GM19463 (cell line): ENCODE measurements at regions not wholly inside any gene's neighbourhood (a gene's known extent, or its start where the extent isn't known, plus 50 kb on each side); places are given as distances from the start of the nearest gene placed in this dataset.

ENCODE experiments used
- ATAC-seq: cut with Tn5 transposase; IDR thresholded peaks from one replicate; pipeline ENCODE4 v1.9.1; 2021; ENCODE audit warnings: mild to moderate bottlenecking, moderate library complexity; ENCODE audit not compliant: unreplicated experiment

GRCh38 chr11:106327134-106327533 lies 249.7 kb downstream of the AASDHPPT start:
- no peak for ATAC-seq

- ATAC-seq, result no peak
These were observed 250.2 kb downstream of the AASDHPPT start for GRCh38 chr11:106327637-106328036.

- ATAC-seq, result no peak
These were observed 252.0 kb downstream of the AASDHPPT start for GRCh38 chr11:106329273-106330018.

- no peak for ATAC-seq
These were observed 253.7 kb downstream of the AASDHPPT start for GRCh38 chr11:106331176-106331575.

GRCh38 chr11:106333678-106334077 lies 256.2 kb downstream of the AASDHPPT start:
- ATAC-seq, result no peak

GRCh38 chr11:106344394-106344793 lies 266.9 kb downstream of the AASDHPPT start:
- no peak for ATAC-seq

GRCh38 chr11:106344966-106345365 lies 267.5 kb downstream of the AASDHPPT start:
- ATAC-seq, result no peak

GRCh38 chr11:106353031-106353430 lies 275.6 kb downstream of the AASDHPPT start:
- no peak for ATAC-seq

- ATAC-seq, result no peak
These were observed 291.8 kb downstream of the AASDHPPT start for GRCh38 chr11:106369224-106369623.

- no peak for ATAC-seq
These were observed 301.2 kb downstream of the AASDHPPT start for GRCh38 chr11:106378513-106379179.

GRCh38 chr11:106379265-106379664 lies 301.8 kb downstream of the AASDHPPT start:
- ATAC-seq, result no peak

GRCh38 chr11:106379712-106380111 lies 302.2 kb downstream of the AASDHPPT start:
- no peak for ATAC-seq

GRCh38 chr11:106381895-106382294 lies 304.4 kb downstream of the AASDHPPT start:
- ATAC-seq, result no peak

GRCh38 chr11:106384429-106384828 lies 307.0 kb downstream of the AASDHPPT start:
- ATAC-seq, result no peak

GRCh38 chr11:106386519-106386918 lies 309.1 kb downstream of the AASDHPPT start:
- no peak for ATAC-seq

GRCh38 chr11:106389101-106389500 lies 311.6 kb downstream of the AASDHPPT start:
- ATAC-seq, result no peak

GRCh38 chr11:106390078-106390477 lies 312.6 kb downstream of the AASDHPPT start:
- no peak for ATAC-seq

GRCh38 chr11:106391771-106392420 lies 314.4 kb downstream of the AASDHPPT start:
- no peak for ATAC-seq

GRCh38 chr11:106395716-106396349 lies 318.4 kb downstream of the AASDHPPT start:
- ATAC-seq, result no peak

GRCh38 chr11:106397787-106398501 lies 320.5 kb downstream of the AASDHPPT start:
- ATAC-seq, result no peak
